ENCODE measurements at regions not wholly inside any gene's neighbourhood (a gene's known extent, or its start where the extent isn't known, plus 50 kb on each side); places are given as distances from the start of the nearest gene placed in this dataset.
A peak's percentile ranks its signal among the peaks of the same experiment; 100 is the strongest.

- TF ChIP-seq TAF1 (IDR thresholded peaks at IDR 0.05; ENCODE audit: low read depth, low read length) (no peak), SPI1 (IDR thresholded peaks at IDR 0.05; ENCODE audit: low read depth, low read length) (no peak), PAX5 (IDR thresholded peaks at IDR 0.05; ENCODE audit: insufficient read depth, low read length, severe bottlenecking) (no peak), POLR2AphosphoS5 (IDR thresholded peaks at IDR 0.05; ENCODE audit: low read depth, low read length) (no peak), POLR2A (IDR thresholded peaks at IDR 0.05; ENCODE audit: low read depth, low read length) (no peak), POU2F2 (IDR thresholded peaks at IDR 0.05; ENCODE audit: low read depth, low read length) (no peak)
- FAIRE-seq = no peak
- DNase-seq (ENCODE audit: insufficient read length, low spot score) = no peak
Measured at GRCh38 chr7:12508005-12508404, 62.5 kb upstream of the SCIN start.

GRCh38 chr7:12508554-12508953 lies 62.0 kb upstream of the SCIN start:
- no peak for FAIRE-seq
- DNase-seq (ENCODE audit: insufficient read length, low spot score) = no peak
- no peak for TF ChIP-seq TAF1 (IDR thresholded peaks at IDR 0.05; ENCODE audit: low read depth, low read length)
- no peak for TF ChIP-seq SPI1 (IDR thresholded peaks at IDR 0.05; ENCODE audit: low read depth, low read length)
- TF ChIP-seq POU2F2 (IDR thresholded peaks at IDR 0.05; ENCODE audit: low read depth, low read length) = no peak
- TF ChIP-seq POLR2A (IDR thresholded peaks at IDR 0.05; ENCODE audit: low read depth, low read length) = no peak
- no peak for TF ChIP-seq PAX5 (IDR thresholded peaks at IDR 0.05; ENCODE audit: insufficient read depth, low read length, severe bottlenecking)
- TF ChIP-seq POLR2AphosphoS5 (IDR thresholded peaks at IDR 0.05; ENCODE audit: low read depth, low read length) = no peak

GRCh38 chr7:12517451-12517850 lies 53.1 kb upstream of the SCIN start:
- no peak for FAIRE-seq
- TF ChIP-seq PAX5 (IDR thresholded peaks at IDR 0.05; ENCODE audit: insufficient read depth, low read length, severe bottlenecking) (no peak), POLR2AphosphoS5 (IDR thresholded peaks at IDR 0.05; ENCODE audit: low read depth, low read length) (no peak), SPI1 (IDR thresholded peaks at IDR 0.05; ENCODE audit: low read depth, low read length) (no peak), POU2F2 (IDR thresholded peaks at IDR 0.05; ENCODE audit: low read depth, low read length) (no peak)
- DNase-seq (ENCODE audit: insufficient read length, low spot score) = no peak

- TF ChIP-seq POLR2AphosphoS5 (IDR thresholded peaks at IDR 0.05; ENCODE audit: low read depth, low read length) (no peak), POLR2A (IDR thresholded peaks at IDR 0.05; ENCODE audit: low read depth, low read length) (no peak)
- peak; percentile 64 for FAIRE-seq
Measured at GRCh38 chr7:12518920-12519681, 51.4 kb upstream of the SCIN start.

GRCh38 chr7:12519682-12520009 lies 50.9 kb upstream of the SCIN start:
- TF ChIP-seq SPI1 (IDR thresholded peaks at IDR 0.05; ENCODE audit: low read depth, low read length) (no peak), PAX5 (IDR thresholded peaks at IDR 0.05; ENCODE audit: insufficient read depth, low read length, severe bottlenecking) (no peak), TAF1 (IDR thresholded peaks at IDR 0.05; ENCODE audit: low read depth, low read length) (no peak), POLR2AphosphoS5 (IDR thresholded peaks at IDR 0.05; ENCODE audit: low read depth, low read length) (no peak), POLR2A (IDR thresholded peaks at IDR 0.05; ENCODE audit: low read depth, low read length) (no peak), POU2F2 (IDR thresholded peaks at IDR 0.05; ENCODE audit: low read depth, low read length) (no peak)
- DNase-seq (ENCODE audit: insufficient read length, low spot score) = no peak
- no peak for FAIRE-seq

More at GRCh38 chr7:12518920-12519681, 51.4 kb upstream of the SCIN start:
- no peak for DNase-seq (ENCODE audit: insufficient read length, low spot score)

Measured in GM12891 (cell line).